ENCODE measurements at regions not wholly inside any gene's neighbourhood (a gene's known extent, or its start where the extent isn't known, plus 50 kb on each side); places are given as distances from the start of the nearest gene placed in this dataset.

- Histone ChIP-seq H3K27ac (peak overlapping the region; percentile 91), H3K36me3 (replicated peaks) (no peaks in the 10 kb centered on the region), H3K27me3 (replicated peaks) (no peaks in the 10 kb centered on the region), H3K4me3 (ENCODE audit: low read depth, low read length) (peak overlapping the region; percentile 59)
- TF ChIP-seq CTCF (IDR thresholded peaks at IDR 0.05; ENCODE audit: low read depth, low read length, missing control alignments), result no peak
- in situ Hi-C loops (cut with HindIII; ENCODE audit: low pct_ligation_motif_present, low sequenced_read_pairs), result no loop called here
- peak; percentile 15 for DNase-seq
Observed at GRCh38 chr18:22347606-22348511, 69.9 kb downstream of the CTAGE1 start.

- Histone ChIP-seq H3K27me3 (replicated peaks) (no peaks in the 10 kb centered on the region), H3K36me3 (replicated peaks) (no peaks in the 10 kb centered on the region)
- peak; percentile 62 for DNase-seq
Observed at GRCh38 chr18:22346953-22347605, 70.6 kb downstream of the CTAGE1 start.

GRCh38 chr18:22346401-22346952 is 71.2 kb downstream of the CTAGE1 start:
- in situ Hi-C loops (cut with HindIII; ENCODE audit: low pct_ligation_motif_present, low sequenced_read_pairs), result no loop called here
- Histone ChIP-seq H3K27ac (peak overlapping the region; percentile 91), H3K36me3 (replicated peaks) (no peaks in the 10 kb centered on the region), H3K4me3 (ENCODE audit: low read depth, low read length) (no peak overlapping the region), H3K27me3 (replicated peaks) (no peaks in the 10 kb centered on the region)
- TF ChIP-seq CTCF (IDR thresholded peaks at IDR 0.05; ENCODE audit: low read depth, low read length, missing control alignments), result no peak
- DNase-seq, result peak; percentile 78

More at GRCh38 chr18:22346953-22347605, 70.6 kb downstream of the CTAGE1 start:
- Histone ChIP-seq H3K4me3 (ENCODE audit: low read depth, low read length) (peak overlapping the region; percentile 17), H3K27ac (peak overlapping the region; percentile 91)
- no peak for TF ChIP-seq CTCF (IDR thresholded peaks at IDR 0.05; ENCODE audit: low read depth, low read length, missing control alignments)
- in situ Hi-C loops (cut with HindIII; ENCODE audit: low pct_ligation_motif_present, low sequenced_read_pairs), result no loop called here

- TF ChIP-seq CTCF (IDR thresholded peaks at IDR 0.05; ENCODE audit: low read depth, low read length, missing control alignments), result no peak
- Histone ChIP-seq H3K27ac (peak overlapping the region; percentile 91), H3K4me3 (ENCODE audit: low read depth, low read length) (no peak overlapping the region)
Observed at GRCh38 chr18:22345718-22346117, 72.0 kb downstream of the CTAGE1 start.

GRCh38 chr18:22344908-22345670 is 72.6 kb downstream of the CTAGE1 start:
- no peak overlapping the region for H3K27ac ChIP-seq
- H3K4me3 ChIP-seq (ENCODE audit: low read depth, low read length), result no peak overlapping the region
- in situ Hi-C loops (cut with HindIII; ENCODE audit: low pct_ligation_motif_present, low sequenced_read_pairs), result no loop called here
- no peaks in the 10 kb centered on the region for H3K27me3 ChIP-seq (replicated peaks)
- no peak for TF ChIP-seq CTCF (IDR thresholded peaks at IDR 0.05; ENCODE audit: low read depth, low read length, missing control alignments)
- H3K36me3 ChIP-seq (replicated peaks), result no peaks in the 10 kb centered on the region
- no peak for DNase-seq

More at GRCh38 chr18:22345718-22346117, 72.0 kb downstream of the CTAGE1 start:
- Histone ChIP-seq H3K27me3 (replicated peaks) (no peaks in the 10 kb centered on the region), H3K36me3 (replicated peaks) (no peaks in the 10 kb centered on the region)
- DNase-seq, result no peak
- in situ Hi-C loops (cut with HindIII; ENCODE audit: low pct_ligation_motif_present, low sequenced_read_pairs), result no loop called here

Data from brain microvascular endothelial cell (primary cell).